PFSK-1 (cell line): ENCODE measurements at regions not wholly inside any gene's neighbourhood (a gene's known extent, or its start where the extent isn't known, plus 50 kb on each side); places are given as distances from the start of the nearest gene placed in this dataset.

Experiments
- FOXP2 ChIP-seq: optimal IDR thresholded peaks from 2 replicates; pipeline ENCODE3; 2011; ENCODE audit warnings: borderline replicate concordance, control low read depth, inconsistent platforms; ENCODE audit not compliant: insufficient read depth; ENCODE audit errors: extremely low read length, extremely low read depth
- POLR2AphosphoS5 ChIP-seq: IDR thresholded peaks from 2 replicates; pipeline ENCODE4 v1.6.1; 2012; ENCODE audit warnings: low read depth, mild to moderate bottlenecking, control low read depth, low read length, moderate library complexity
- SIN3A ChIP-seq: IDR thresholded peaks from 2 replicates; pipeline ENCODE4 v1.6.1; 2012; ENCODE audit warnings: mild to moderate bottlenecking, low read length, moderate library complexity, borderline replicate concordance; ENCODE audit not compliant: insufficient read depth
- TAF1 ChIP-seq: IDR thresholded peaks from 2 replicates; pipeline ENCODE4 v1.6.1; 2012; ENCODE audit warnings: low read length, control low read depth, borderline replicate concordance; ENCODE audit not compliant: insufficient read depth
- TF ChIP-seq, protein P1 (sequence below), 2 experiments: IDR thresholded peaks; 2 replicates each; pipeline versions ENCODE4 v1.6.1 to v1.8.0; 2011 to 2012; ENCODE audit warnings: low read depth in 2 of 2, low read length in 2 of 2, control low read depth in 1 of 2, inconsistent platforms in 1 of 2, mild to moderate bottlenecking in 1 of 2, moderate library complexity in 1 of 2; ENCODE audit not compliant: insufficient read depth in 1 of 2

DNA sequence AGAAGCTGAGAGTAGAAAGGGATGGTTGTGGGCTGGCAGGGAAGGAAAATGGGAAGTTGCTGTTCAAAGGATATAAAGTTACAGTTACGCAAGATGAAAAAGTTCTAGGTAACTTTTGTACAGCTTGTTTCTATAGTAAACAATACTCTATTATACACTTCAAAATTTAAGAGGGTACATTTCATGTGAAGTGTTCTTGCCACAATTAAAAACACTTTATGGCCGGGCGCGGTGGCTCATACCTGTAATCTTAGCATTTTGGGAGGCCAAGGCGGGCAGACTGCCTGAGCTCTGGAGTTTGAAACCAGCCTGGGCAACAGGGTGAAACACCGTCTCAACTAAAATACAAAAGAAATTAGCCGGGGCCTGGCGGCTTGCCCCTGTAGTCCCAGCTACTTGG is 623.6 kb downstream of the STIM2 start:
- TF ChIP-seq SIN3A (no peak), TAF1 (no peak), POLR2AphosphoS5 (no peak), FOXP2 (no peak)
- TF ChIP-seq, protein P1, sequence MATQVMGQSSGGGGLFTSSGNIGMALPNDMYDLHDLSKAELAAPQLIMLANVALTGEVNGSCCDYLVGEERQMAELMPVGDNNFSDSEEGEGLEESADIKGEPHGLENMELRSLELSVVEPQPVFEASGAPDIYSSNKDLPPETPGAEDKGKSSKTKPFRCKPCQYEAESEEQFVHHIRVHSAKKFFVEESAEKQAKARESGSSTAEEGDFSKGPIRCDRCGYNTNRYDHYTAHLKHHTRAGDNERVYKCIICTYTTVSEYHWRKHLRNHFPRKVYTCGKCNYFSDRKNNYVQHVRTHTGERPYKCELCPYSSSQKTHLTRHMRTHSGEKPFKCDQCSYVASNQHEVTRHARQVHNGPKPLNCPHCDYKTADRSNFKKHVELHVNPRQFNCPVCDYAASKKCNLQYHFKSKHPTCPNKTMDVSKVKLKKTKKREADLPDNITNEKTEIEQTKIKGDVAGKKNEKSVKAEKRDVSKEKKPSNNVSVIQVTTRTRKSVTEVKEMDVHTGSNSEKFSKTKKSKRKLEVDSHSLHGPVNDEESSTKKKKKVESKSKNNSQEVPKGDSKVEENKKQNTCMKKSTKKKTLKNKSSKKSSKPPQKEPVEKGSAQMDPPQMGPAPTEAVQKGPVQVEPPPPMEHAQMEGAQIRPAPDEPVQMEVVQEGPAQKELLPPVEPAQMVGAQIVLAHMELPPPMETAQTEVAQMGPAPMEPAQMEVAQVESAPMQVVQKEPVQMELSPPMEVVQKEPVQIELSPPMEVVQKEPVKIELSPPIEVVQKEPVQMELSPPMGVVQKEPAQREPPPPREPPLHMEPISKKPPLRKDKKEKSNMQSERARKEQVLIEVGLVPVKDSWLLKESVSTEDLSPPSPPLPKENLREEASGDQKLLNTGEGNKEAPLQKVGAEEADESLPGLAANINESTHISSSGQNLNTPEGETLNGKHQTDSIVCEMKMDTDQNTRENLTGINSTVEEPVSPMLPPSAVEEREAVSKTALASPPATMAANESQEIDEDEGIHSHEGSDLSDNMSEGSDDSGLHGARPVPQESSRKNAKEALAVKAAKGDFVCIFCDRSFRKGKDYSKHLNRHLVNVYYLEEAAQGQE (IDR thresholded peaks at IDR 0.05; ENCODE audit: insufficient read depth in 1 of 2, low read depth in 2 of 2, low read length in 2 of 2) = no peak
